Transverse colon (tissue), 4 donors: ENCODE measurements at regions not wholly inside any gene's neighbourhood (a gene's known extent, or its start where the extent isn't known, plus 50 kb on each side); places are given as distances from the start of the nearest gene placed in this dataset.

Source experiments
- DNase-seq: peaks from one replicate; pipeline ENCODE4 v3.0.0-alpha.2; 2019
- H3K27ac ChIP-seq, 4 donors: fragments of 200-600 bp; sonication (generic); 2 replicates each; pipeline ENCODE4 v1.5.1; 2016 to 2018; ENCODE audit warnings: inconsistent platforms in 4 of 4
- H3K27me3 ChIP-seq: fragments of 200-600 bp; sonication (generic); 2 replicates; pipeline ENCODE4 v1.5.1; 2017; ENCODE audit warnings: inconsistent platforms
- H3K36me3 ChIP-seq, 4 donors: fragments of 200-600 bp; sonication (generic); 2 replicates each; pipeline ENCODE4 v1.5.1; 2017 to 2019; ENCODE audit warnings: inconsistent platforms in 4 of 4
- H3K4me1 ChIP-seq, 4 donors: fragments of 200-600 bp; sonication (generic); 2 replicates each; pipeline ENCODE4 v1.5.1; 2017 to 2020; ENCODE audit warnings: inconsistent platforms in 4 of 4
- H3K4me3 ChIP-seq, 4 donors: fragments of 200-600 bp; sonication (generic); 1 replicate in 1 of 4; 2 replicates in 3 of 4; pipeline versions ENCODE4 v1.5.1 to v1.6.1; 2017 to 2019; ENCODE audit warnings: inconsistent platforms in 4 of 4
- H3K9me3 ChIP-seq, 2 donors: fragments of 200-600 bp; sonication (generic); 2 replicates each; pipeline ENCODE4 v1.5.1; 2017 to 2019; ENCODE audit warnings: inconsistent platforms in 2 of 2
- EP300 ChIP-seq: sonication (generic); formaldehyde crosslinking; IDR thresholded peaks from one replicate; pipeline ENCODE4 v1.6.1; 2017; ENCODE audit warnings: antibody characterized with exemption, low read depth
- POLR2A ChIP-seq: fragments of 450-650 bp; IDR thresholded peaks from one replicate; pipeline ENCODE4 v1.6.1; 2016; ENCODE audit warnings: antibody characterized with exemption, mild to moderate bottlenecking, moderate library complexity
- POLR2AphosphoS5 ChIP-seq, 3 donors: sonication (generic); formaldehyde crosslinking; IDR thresholded peaks; one replicate each; pipeline ENCODE4 v1.6.1; 2016; ENCODE audit warnings: antibody characterized with exemption in 3 of 3
- WGBS, 2 donors: methylation state at CpG; one replicate each; pipeline ENCODE4 v1.1.5; 2018; ENCODE audit warnings: low coverage in 1 of 2; 5-methylcytosine and 5-hydroxymethylcytosine counted together
- in situ Hi-C, 4 donors: fragments of 200-750 bp; cut with MboI; loops; one replicate each; pipeline versions ENCODE4 v1.15.0 to v1.15.1; 2017; ENCODE audit warnings: low sequenced_read_pairs in 3 of 4, low pct_ligation_motif_present in 1 of 4, low pct_unique_long_range_greater_than_20kb in 1 of 4
- intact Hi-C: fragments of 100-400 bp; cut with DNase I; formaldehyde crosslinking; loops from one replicate; pipeline ENCODE4 v1.15.1; 2023; ENCODE audit warnings: low total_unique reads
- TF ChIP-seq, protein P1 (sequence below), 5 experiments: fragments of 200-600 bp in 3 of 5; fragments of 450-650 bp in 2 of 5; sonication (generic) in 3 of 5; IDR thresholded peaks; 1 replicate in 2 of 5; 2 replicates in 3 of 5; pipeline ENCODE4 v1.5.1; 2016 to 2017; ENCODE audit warnings: antibody characterized with exemption in 5 of 5, inconsistent platforms in 3 of 5, mild to moderate bottlenecking in 2 of 5, moderate library complexity in 1 of 5

DNA sequence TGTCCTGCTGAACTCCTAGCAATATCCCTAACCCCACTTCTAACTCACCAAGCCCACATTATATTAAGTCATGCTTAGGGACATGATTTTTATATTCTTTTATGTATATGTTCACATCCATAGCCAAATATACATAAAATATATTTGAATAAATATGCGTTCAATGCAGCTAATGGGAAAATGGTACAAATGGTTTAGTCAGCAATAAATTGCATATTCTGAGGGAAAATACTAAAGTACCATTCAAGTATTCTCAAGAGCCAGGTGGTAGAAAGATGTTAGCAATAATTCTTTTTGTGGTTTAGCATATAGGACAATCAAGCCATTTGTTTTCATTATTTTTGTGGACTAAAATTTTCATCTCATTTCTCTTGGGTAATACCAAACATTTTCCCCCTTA, 306.0 kb downstream of the TDRD15 start:
- H3K36me3 ChIP-seq, result no peaks in the 10 kb centered on the region
- TF ChIP-seq, protein P1, sequence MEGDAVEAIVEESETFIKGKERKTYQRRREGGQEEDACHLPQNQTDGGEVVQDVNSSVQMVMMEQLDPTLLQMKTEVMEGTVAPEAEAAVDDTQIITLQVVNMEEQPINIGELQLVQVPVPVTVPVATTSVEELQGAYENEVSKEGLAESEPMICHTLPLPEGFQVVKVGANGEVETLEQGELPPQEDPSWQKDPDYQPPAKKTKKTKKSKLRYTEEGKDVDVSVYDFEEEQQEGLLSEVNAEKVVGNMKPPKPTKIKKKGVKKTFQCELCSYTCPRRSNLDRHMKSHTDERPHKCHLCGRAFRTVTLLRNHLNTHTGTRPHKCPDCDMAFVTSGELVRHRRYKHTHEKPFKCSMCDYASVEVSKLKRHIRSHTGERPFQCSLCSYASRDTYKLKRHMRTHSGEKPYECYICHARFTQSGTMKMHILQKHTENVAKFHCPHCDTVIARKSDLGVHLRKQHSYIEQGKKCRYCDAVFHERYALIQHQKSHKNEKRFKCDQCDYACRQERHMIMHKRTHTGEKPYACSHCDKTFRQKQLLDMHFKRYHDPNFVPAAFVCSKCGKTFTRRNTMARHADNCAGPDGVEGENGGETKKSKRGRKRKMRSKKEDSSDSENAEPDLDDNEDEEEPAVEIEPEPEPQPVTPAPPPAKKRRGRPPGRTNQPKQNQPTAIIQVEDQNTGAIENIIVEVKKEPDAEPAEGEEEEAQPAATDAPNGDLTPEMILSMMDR (IDR thresholded peaks at IDR 0.05), result no peak
- no peak for TF ChIP-seq EP300
- TF ChIP-seq POLR2A, result no peak
- TF ChIP-seq POLR2AphosphoS5 (IDR thresholded peaks at IDR 0.05), result no peak
- no peak overlapping the region for H3K27ac ChIP-seq
- in situ Hi-C loops (no loop called here), intact Hi-C loops (no loop called here)
- H3K4me3 ChIP-seq, result no peak overlapping the region
- no peaks in the 10 kb centered on the region for H3K9me3 ChIP-seq
- WGBS, 2 donors, result 92 to 100% methylated on average over 1 of the region's 1 CpG
- DNase-seq, result no peak
- H3K4me1 ChIP-seq, result no peaks in the 10 kb centered on the region
- no peaks in the 10 kb centered on the region for H3K27me3 ChIP-seq

DNA sequence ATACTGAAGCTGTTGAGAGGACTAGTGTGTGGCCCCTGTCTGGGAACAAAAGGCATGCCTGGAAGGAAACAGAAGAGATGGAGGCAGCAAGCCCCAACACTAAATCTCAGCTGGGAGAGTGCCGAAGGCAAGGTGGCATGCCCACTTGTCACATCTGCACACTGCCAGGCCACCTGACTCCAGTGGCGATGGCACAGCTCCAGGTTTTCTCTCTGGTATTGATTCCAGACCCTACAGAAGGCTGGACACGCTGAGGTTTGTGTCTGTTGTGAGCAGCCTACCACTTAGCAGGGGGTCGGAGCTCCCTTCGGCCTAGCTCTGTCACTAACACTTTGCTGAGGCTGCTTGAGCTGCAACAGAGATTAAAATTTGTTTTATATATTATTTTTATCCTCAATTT, 307.3 kb downstream of the TDRD15 start:
- TF ChIP-seq, protein P1 (IDR thresholded peaks at IDR 0.05), result no peak
- TF ChIP-seq POLR2AphosphoS5 (IDR thresholded peaks at IDR 0.05) (no peak), POLR2A (no peak), EP300 (no peak)

DNA sequence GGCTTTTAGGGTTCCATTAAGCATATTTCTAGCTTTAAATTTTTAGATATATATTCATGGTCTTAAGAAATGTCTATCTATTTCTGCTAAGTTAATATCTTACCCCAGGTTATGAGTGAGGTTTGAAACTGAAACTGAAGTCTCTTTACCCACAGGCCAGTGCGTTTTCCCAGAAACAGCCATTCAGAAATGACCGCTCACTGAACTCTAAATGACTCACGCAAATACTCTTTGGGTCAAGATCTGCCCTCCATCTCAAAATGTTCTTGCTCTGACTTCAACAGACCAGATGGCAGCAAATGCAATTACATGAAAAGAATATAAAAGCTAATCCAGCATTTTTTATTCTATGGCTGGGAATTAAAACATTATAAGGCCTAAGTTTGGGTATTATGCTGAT, 315.2 kb downstream of the TDRD15 start:
- intact Hi-C loops (no loop called here), in situ Hi-C loops (no loop called here)
- H3K36me3 ChIP-seq, result no peaks in the 10 kb centered on the region
- no peak for DNase-seq
- H3K9me3 ChIP-seq, result no peaks in the 10 kb centered on the region
- H3K27ac ChIP-seq, result peak overlapping the region in 1 of 4 donors; percentile 45
- H3K4me1 ChIP-seq, result peaks cover 0 to 7% (median 2%) of the 10 kb centered on the region in 4 donors
- no peak overlapping the region for H3K4me3 ChIP-seq
- WGBS, 2 donors, result 75 to 83% methylated on average over 3 of the region's 3 CpGs
- H3K27me3 ChIP-seq, result no peaks in the 10 kb centered on the region
- TF ChIP-seq POLR2AphosphoS5 (IDR thresholded peaks at IDR 0.05) (peak in 1 of 3 donors; percentile 19), POLR2A (no peak)

More for the DNA sequence above, 307.3 kb downstream of the TDRD15 start:
- Histone ChIP-seq H3K36me3 (no peaks in the 10 kb centered on the region), H3K27me3 (no peaks in the 10 kb centered on the region), H3K9me3 (no peaks in the 10 kb centered on the region), H3K27ac (no peak overlapping the region), H3K4me3 (no peak overlapping the region), H3K4me1 (no peaks in the 10 kb centered on the region)
- WGBS, 2 donors, result 81% methylated on average over 5 of the region's 5 CpGs; no CpG with 5 or more reads in 1 of the 2 donors
- intact Hi-C loops, result no loop called here
- DNase-seq, result no peak
- in situ Hi-C loops, result no loop called here

DNA sequence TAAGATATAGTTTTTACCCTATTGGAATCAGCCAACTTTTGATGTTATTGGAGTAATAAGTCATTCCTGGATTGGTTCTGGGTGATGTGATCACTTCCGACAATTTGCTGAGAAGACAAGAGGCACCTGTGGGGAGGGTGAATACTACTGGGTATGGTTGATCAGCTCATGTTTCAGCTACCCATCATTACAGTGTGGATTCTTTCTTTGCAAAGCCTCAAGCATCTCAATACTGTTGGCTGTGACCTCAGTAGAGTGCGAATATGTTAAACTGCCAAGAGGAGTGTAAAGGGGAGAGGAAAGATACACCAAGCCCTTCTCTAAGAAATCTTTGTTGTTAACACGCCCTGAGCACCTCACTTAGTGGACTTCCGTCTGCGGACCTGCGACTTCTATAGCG, 317.7 kb downstream of the TDRD15 start:
- in situ Hi-C loops (no loop called here), intact Hi-C loops (no loop called here)
- 87 to 95% methylated on average over 3 to 7 of the region's 7 CpGs for WGBS, 2 donors
- no peak overlapping the region for H3K27ac ChIP-seq
- TF ChIP-seq POLR2A (no peak), EP300 (no peak), POLR2AphosphoS5 (IDR thresholded peaks at IDR 0.05) (no peak)
- TF ChIP-seq, protein P1 (IDR thresholded peaks at IDR 0.05), result no peak
- no peaks in the 10 kb centered on the region for H3K27me3 ChIP-seq
- no peaks in the 10 kb centered on the region for H3K9me3 ChIP-seq
- no peaks in the 10 kb centered on the region for H3K36me3 ChIP-seq
- H3K4me1 ChIP-seq, result peaks cover 0 to 9% (median 2%) of the 10 kb centered on the region in 4 donors
- no peak overlapping the region for H3K4me3 ChIP-seq
- no peak for DNase-seq

DNA sequence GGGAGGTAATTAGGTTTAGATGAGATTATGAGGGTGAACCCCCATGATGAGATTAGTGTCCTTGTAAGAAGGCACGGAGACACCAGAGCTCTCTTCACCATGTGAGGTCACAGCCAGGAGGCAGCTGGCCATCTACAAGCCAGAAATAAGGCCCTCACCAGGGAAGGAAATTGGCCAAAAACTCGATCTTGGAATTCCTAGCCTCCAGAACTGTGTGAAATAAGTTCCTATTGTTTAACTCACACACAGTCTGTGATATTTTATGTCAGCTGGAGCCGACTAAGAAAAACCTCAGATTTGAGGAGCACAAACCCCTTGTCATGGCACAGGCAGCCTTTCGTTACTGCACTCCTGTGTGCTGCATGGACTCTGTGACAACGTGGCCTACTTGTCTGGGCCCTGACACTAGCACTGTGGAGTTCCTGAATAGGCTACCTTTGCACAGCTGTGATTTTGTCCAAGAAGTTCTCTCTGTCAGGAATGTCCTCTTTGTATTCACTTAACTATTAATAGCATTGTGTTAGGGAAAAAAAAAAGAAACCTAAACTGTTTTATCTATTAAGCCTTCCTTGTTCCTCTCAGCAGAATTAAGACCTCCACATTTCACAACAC, 319.8 kb downstream of the TDRD15 start:
- intact Hi-C loops, result no loop called here
- peaks cover 0 to 9% (median 2%) of the 10 kb centered on the region in 4 donors for H3K4me1 ChIP-seq
- H3K27me3 ChIP-seq, result no peaks in the 10 kb centered on the region
- H3K9me3 ChIP-seq, result no peaks in the 10 kb centered on the region
- no peaks in the 10 kb centered on the region for H3K36me3 ChIP-seq
- no peak for DNase-seq
- in situ Hi-C loops, result no loop called here
- H3K4me3 ChIP-seq, result no peak overlapping the region
- 55 to 58% methylated on average over 3 to 5 of the region's 5 CpGs for WGBS, 2 donors
- H3K27ac ChIP-seq, result peak overlapping the region in 1 of 4 donors; percentile 39
- TF ChIP-seq EP300, result no peak
